HT1080 (cell line): ENCODE measurements at regions not wholly inside any gene's neighbourhood (a gene's known extent, or its start where the extent isn't known, plus 50 kb on each side); places are given as distances from the start of the nearest gene placed in this dataset.

Experiments
- DNase-seq: peaks from one replicate; pipeline ENCODE4 v3.0.0-alpha.2; 2015; ENCODE audit warnings: low read depth

- DNase-seq, result no peak
Observed at GRCh38 chr18:61154866-61155265, 178.4 kb upstream of the CDH20 start.

DNA sequence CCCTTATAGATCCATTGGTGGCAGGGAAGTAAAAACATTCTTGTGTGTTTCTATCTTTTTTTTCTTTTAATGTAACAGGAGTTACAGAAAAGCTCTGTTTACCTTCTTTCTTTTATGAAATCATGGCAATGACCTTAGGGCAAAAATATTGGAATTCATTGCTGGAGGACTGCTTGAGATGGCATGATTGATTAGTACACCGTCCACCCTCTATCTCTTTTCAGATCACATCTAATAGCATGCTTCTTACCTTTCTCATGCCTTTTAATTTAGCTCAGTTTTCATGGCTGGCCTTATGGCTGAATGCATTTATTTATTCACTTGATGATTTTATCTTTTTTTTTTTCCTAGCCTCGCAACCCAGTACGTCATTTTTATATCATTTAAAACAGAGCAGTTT lies 177.6 kb upstream of the CDH20 start:
- no peak for DNase-seq

- DNase-seq, result no peak
Observed at GRCh38 chr18:61157451-61157850, 175.8 kb upstream of the CDH20 start.

GRCh38 chr18:61159246-61159645 lies 174.0 kb upstream of the CDH20 start:
- DNase-seq, result no peak

DNA sequence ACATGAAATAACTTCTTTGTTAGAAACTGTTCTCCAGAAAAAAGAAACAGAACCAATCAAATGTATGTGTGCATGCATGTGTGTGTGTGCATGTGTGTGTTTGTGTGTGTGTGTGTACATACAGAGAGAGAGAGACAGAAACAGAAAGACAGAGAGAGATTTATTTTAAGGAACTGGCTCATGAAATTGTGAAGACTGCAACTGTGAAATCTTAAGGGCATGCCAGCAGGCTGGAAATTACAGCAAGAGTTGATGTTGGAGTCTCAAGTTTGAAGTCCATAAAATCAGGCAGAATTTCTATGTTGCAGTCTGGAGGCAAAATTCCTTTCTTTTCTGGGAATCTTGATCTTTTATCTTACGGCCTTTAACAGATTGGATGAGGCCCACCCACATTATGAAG lies 168.9 kb upstream of the CDH20 start:
- no peak for DNase-seq

GRCh38 chr18:61167902-61168301 lies 165.3 kb upstream of the CDH20 start:
- DNase-seq, result no peak

GRCh38 chr18:61169386-61169785 lies 163.8 kb upstream of the CDH20 start:
- no peak for DNase-seq

- no peak for DNase-seq
Observed at GRCh38 chr18:61172624-61173023, 160.6 kb upstream of the CDH20 start.

DNA sequence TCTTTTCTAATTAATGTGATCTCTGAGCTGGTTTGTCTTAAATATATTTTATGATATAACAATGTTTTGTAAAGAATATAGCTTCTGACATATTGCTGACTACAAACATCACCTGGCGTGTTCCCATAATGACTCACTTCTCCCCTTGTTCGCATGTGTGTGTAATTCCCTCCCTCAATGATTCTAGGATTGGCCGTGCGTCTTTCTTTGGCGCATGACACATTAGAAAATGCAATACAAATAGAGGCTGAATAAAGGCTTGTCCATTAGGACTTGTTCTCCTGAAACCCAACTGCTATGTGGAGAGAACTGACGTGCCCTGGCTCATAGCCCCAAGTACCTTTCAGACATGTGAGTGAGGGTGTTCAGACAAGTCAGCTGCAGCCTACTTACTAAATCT lies 159.7 kb upstream of the CDH20 start:
- DNase-seq, result no peak

GRCh38 chr18:61183798-61184197 lies 149.4 kb upstream of the CDH20 start:
- DNase-seq, result no peak

DNA sequence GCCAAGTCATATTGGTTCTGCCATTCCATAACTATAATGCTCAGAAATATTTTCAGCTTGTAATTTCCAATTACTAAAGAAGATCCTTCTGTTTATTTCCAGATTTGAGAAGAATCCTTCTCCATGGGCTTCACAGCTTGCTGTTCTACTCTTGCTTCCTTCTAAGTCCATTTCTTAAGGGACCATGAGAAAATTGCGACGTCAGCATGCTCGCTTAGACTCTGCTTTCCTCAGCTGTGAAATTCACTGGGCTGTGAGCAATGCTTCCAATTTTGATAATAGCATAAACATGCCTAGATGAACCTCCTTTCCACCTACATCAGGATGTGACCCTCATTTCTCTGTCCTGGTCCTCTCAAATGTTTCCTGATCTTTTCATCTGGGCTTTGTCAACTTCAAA lies 145.3 kb upstream of the CDH20 start:
- DNase-seq, result no peak

GRCh38 chr18:61189376-61189775 lies 143.9 kb upstream of the CDH20 start:
- no peak for DNase-seq

DNA sequence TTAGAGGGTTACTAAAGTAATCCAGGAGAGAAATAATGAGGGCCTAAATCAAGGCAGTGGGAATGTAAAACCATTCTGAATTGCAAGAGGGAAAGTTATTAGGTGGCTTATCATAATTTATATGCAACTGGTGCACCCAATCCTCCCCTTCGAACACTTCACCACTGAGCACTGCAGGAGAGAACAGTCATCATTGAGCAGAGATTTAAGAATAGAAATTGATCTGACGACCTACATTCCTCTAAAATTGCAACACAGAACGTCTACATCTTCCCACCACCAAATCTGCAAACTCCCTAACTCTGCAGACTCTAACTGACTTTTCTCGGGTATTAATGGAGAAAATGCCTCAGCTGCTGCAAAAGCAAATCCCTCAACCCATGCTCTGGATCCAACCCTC lies 138.5 kb upstream of the CDH20 start:
- no peak for DNase-seq

GRCh38 chr18:61196750-61197149 lies 136.5 kb upstream of the CDH20 start:
- no peak for DNase-seq

- no peak for DNase-seq
Observed at GRCh38 chr18:61198486-61198885, 134.7 kb upstream of the CDH20 start.

DNA sequence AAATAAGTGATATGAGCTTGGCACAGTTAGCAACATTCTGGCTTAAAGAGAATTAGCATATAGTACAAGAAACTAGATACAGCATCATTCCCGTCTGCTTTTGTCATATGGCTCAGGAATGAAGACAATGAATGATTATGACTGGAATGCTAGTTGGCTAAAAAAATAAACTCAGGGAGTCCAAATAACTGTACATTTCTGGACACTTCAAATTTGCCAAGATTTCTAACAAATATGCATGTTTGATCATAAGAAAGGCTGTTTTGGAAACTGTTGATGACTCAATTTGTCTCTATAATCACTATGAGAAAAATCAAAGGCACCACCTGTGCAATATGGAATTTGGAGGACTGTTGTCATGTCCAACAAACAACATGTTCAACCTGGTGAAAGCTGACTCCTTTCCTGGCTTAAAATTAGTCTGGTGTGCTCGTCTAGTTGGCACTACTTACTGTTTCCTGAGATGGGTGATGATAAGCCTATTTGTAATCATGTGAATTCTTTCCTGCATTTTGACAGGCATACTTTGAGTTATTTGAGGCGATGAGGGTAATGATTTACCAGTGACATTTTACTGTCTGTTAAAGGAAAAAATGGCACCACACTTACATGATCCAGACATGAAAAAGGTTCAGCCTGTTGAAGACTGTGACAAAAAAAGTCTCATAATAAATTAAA lies 133.9 kb upstream of the CDH20 start:
- no peak for DNase-seq

DNA sequence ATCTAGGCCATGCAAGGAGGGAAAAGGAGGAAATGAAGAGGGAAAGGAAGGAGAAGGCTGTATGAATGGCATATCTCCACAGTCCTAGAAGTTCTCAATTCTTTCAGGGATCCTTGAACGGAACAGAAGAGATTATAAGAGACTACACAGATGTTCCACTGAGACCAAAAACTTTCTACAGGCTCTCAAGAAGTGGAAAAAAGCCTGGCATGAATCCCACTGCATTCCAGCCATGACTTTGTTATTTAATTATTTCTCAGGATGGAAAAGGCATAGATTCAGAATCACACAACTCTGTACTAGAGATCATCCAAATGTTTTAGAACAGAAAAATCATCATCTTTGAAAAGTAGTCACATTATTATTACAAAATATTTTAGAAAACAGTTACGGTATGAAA lies 131.7 kb upstream of the CDH20 start:
- DNase-seq, result no peak

DNA sequence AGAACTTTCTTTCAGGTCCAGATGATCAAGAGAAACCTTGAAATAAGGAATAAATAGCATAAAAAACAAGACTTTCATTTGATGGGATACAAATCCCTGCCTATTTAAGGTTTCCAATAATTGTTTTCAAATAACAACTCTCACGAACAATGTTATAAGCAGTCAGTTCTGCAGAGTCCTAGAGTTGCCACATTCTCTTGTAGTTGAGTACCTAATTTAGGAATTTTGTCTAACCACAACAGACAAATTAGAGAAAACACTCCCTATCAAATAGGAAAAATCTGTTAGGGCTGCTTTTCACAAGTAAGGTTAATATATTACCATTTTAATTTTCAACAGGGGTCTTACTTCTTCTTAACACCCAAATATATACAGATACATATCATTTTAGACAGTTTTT lies 130.1 kb upstream of the CDH20 start:
- DNase-seq, result no peak

GRCh38 chr18:61209801-61210200 lies 123.4 kb upstream of the CDH20 start:
- DNase-seq, result no peak

DNA sequence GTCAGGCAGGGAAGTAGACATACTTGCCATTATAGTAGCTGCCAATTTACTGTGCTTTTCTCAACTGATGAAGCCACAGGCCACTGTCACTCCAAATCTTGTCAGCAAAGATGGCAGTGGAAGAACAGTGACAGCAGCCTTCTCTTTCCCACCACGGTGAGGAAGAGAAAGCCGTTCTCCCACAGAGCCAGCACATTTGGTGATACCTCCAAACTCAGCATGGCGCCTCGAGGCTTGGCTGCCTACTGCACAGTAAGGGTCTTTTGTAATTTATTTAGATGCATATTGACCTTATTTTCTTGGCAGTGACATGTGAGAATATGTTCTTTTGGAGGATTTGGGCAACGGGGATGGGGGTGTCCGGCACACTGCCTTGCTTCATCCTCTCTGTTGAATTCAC lies 117.2 kb upstream of the CDH20 start:
- DNase-seq, result no peak

GRCh38 chr18:61222206-61222605 lies 111.0 kb upstream of the CDH20 start:
- no peak for DNase-seq

DNA sequence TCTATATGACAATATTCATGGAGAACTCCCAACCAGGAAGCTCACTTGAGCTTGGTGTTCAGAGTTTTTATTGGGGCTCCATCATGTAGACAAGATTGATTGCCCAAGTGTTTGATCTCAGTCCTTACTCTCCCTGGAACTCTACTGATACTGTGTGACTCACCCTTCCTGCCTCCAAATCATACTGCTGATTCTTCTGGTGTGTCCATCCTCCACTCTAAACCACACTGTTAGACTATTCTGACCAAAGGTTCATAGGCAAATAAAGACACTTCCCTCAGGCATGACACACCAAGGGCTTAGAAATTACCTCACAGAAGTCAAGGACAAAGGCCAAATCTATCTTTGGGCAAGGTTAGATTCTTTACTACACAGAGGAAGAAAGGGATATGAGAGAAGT lies 107.9 kb upstream of the CDH20 start:
- peak; percentile 65 for DNase-seq

GRCh38 chr18:61236356-61237057 lies 96.7 kb upstream of the CDH20 start:
- DNase-seq, result no peak
